GM12891 (cell line): ENCODE measurements at regions not wholly inside any gene's neighbourhood (a gene's known extent, or its start where the extent isn't known, plus 50 kb on each side); places are given as distances from the start of the nearest gene placed in this dataset.

Experiments
- PAX5 ChIP-seq: IDR thresholded peaks from 2 replicates; pipeline ENCODE4 v1.6.1; 2011; ENCODE audit warnings: low read length, moderate library complexity, mild to moderate bottlenecking; ENCODE audit not compliant: insufficient read depth, severe bottlenecking
- POLR2A ChIP-seq: IDR thresholded peaks from 2 replicates; pipeline ENCODE4 v1.6.1; 2011; ENCODE audit warnings: low read depth, low read length, control low read depth
- POLR2AphosphoS5 ChIP-seq: IDR thresholded peaks from 2 replicates; pipeline ENCODE4 v1.6.1; 2011; ENCODE audit warnings: low read depth, low read length, control low read depth
- POU2F2 ChIP-seq: IDR thresholded peaks from 2 replicates; pipeline ENCODE4 v1.6.1; 2011; ENCODE audit warnings: low read depth, mild to moderate bottlenecking, control low read depth, low read length, moderate library complexity
- SPI1 ChIP-seq: IDR thresholded peaks from 2 replicates; pipeline ENCODE4 v1.6.1; 2011; ENCODE audit warnings: low read depth, low read length, control low read depth
- TAF1 ChIP-seq: IDR thresholded peaks from 2 replicates; pipeline ENCODE4 v1.6.1; 2011; ENCODE audit warnings: low read depth, low read length, control low read depth

DNA sequence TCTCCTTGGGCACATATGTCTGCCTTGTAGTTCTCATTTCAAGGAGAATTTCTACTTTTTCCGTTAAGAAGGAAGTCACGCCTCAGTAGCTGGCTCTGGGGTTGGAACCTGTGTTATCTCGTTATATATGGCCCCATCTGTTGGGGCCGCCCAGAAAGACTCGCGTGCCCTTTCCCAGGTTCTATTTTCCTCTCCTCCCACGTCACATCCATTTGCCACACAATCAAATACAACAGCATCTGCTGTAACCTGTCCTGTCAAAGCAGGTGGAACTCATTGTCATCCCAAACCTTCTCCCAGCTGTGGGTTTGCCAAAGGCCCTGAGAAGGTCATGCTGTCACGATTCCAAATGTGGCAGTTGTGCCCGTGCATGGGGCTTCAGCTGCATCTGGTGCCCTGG, 213.1 kb upstream of the ZBED5 start:
- TF ChIP-seq POLR2A: no peak
- no peak for TF ChIP-seq POLR2AphosphoS5
- TF ChIP-seq TAF1: no peak
- no peak for TF ChIP-seq PAX5
- TF ChIP-seq POU2F2: no peak
- TF ChIP-seq SPI1: no peak
